GM12873 (cell line): ENCODE measurements at regions not wholly inside any gene's neighbourhood (a gene's known extent, or its start where the extent isn't known, plus 50 kb on each side); places are given as distances from the start of the nearest gene placed in this dataset.

Source experiments
- CTCF ChIP-seq: IDR thresholded peaks from 2 replicates; pipeline ENCODE4 v1.5.1; 2012; ENCODE audit warnings: low read depth, mild to moderate bottlenecking, moderate library complexity, low read length, control low read depth; ENCODE audit not compliant: insufficient read depth; ENCODE audit errors: missing control alignments

- no peak for TF ChIP-seq CTCF
Observed at GRCh38 chr20:39669659-39670058, 707.5 kb downstream of the DHX35 start.

GRCh38 chr20:39668038-39668437, 705.9 kb downstream of the DHX35 start:
- TF ChIP-seq CTCF: no peak

GRCh38 chr20:39661833-39662232, 699.7 kb downstream of the DHX35 start:
- no peak for TF ChIP-seq CTCF

DNA sequence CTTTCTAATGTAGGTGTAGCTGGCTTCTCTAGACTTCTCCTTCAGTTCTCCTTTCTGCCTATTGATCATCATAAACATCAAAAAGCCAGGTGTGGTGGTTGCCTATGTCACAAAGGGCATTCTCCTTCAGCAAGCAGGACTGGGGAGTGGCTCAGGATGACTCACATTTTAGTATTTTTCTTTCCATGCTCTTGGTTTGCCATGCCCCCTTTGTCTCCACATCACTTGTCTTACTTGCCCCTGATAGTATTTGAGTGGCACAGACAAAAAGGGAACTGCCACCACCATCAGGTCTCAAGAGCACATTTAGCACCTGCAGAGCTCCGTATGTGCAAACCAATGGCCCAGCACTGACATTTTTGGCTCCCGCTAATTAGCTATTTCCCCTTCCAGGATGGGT, 698.8 kb downstream of the DHX35 start:
- no peak for TF ChIP-seq CTCF

DNA sequence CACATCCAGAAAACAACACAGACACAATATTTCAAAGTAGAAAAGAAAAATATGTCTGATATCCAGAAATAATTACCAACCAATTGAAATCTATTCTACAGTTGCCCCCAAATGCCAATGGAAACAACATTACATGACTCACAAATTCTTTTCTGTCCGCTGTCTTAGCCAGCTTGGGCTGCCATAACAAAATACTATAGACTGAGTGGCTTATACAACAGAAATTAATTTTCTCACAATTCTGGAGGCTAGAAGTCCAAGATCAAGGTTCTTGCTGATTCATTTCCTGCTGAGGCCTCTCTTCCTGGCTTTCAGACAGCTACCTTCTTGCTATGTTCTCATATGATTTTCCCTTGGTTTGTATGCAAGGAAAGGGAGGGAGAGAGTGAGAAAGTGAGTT, 698.1 kb downstream of the DHX35 start:
- no peak for TF ChIP-seq CTCF

DNA sequence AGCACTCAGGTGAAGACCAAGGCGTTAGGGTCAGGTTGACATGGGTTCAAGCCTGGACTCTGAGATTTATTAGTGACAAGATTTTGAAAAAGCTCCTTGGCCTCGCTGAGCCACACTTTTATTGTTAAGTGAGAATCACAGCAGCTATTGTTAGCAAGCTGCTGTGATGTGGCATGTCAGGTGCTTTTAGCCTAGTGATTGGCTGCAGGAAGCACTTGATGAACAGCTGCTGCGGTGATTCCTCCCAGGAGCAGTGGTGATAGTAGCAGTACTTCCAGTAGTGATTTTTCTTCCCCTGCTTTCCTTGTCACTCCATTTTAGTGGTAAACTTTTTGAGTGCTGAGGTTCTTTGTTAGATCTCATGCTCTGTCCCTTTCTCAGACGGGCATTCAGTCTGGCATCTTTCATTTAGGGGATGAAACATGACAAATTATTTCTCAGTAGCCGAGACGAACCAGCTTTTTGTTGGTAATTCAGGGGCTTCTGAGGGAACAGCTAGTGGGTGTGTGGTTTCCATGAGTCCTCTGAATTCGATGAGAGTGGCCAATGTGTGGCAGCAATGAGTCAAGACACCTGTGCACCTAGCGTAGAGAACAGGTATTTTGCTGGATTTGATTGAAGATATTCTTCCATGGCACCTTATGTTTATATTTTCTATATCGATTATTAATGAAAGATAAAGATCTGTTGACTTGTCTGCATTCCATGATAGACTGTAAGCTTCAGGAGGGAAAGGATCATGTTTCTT, 696.7 kb downstream of the DHX35 start:
- no peak for TF ChIP-seq CTCF

GRCh38 chr20:39654171-39654570, 692.0 kb downstream of the DHX35 start:
- no peak for TF ChIP-seq CTCF
